Ovary (tissue), 7 donors: ENCODE measurements at regions not wholly inside any gene's neighbourhood (a gene's known extent, or its start where the extent isn't known, plus 50 kb on each side); places are given as distances from the start of the nearest gene placed in this dataset.

ENCODE experiments used
- DNase-seq, 5 donors: peaks; one replicate each; pipeline ENCODE4 v3.0.0-alpha.2; 2019 to 2020
- H3K27ac ChIP-seq, 2 donors: fragments of 200-600 bp; one replicate each; pipeline versions ENCODE4 v1.5.1 to v1.8.0; 2019 to 2022
- H3K27me3 ChIP-seq: fragments of 200-600 bp; one replicate; pipeline ENCODE4 v1.8.0; 2022
- H3K36me3 ChIP-seq: fragments of 200-600 bp; sonication (generic); one replicate; pipeline ENCODE4 v1.5.1; 2019
- H3K4me1 ChIP-seq: one replicate; pipeline ENCODE4 v1.8.1; 2013; ENCODE audit warnings: mild to moderate bottlenecking, moderate library complexity; ENCODE audit not compliant: insufficient read depth
- H3K4me3 ChIP-seq: fragments of 200-600 bp; sonication (generic); one replicate; pipeline ENCODE4 v1.5.1; 2017
- H3K9me3 ChIP-seq, 2 donors: fragments of 200-600 bp in 1 of 2; sonication (generic) in 1 of 2; one replicate each; pipeline versions ENCODE4 v1.5.1 to v1.8.1; 2013 to 2019; ENCODE audit warnings: mild to moderate bottlenecking in 1 of 2, moderate library complexity in 1 of 2
- CTCF ChIP-seq, 3 donors: fragments of 450-650 bp in 2 of 3; fragments of 200-600 bp in 1 of 3; IDR thresholded peaks; one replicate each; pipeline versions ENCODE4 v1.5.1 to v1.8.0; 2016 to 2022; ENCODE audit warnings: antibody characterized with exemption in 3 of 3, mild to moderate bottlenecking in 1 of 3
- EP300 ChIP-seq: sonication (generic); formaldehyde crosslinking; IDR thresholded peaks from one replicate; pipeline ENCODE4 v1.6.1; 2017; ENCODE audit warnings: antibody characterized with exemption
- POLR2A ChIP-seq: fragments of 450-650 bp; IDR thresholded peaks from one replicate; pipeline ENCODE4 v1.6.1; 2017; ENCODE audit warnings: antibody characterized with exemption, mild to moderate bottlenecking, moderate library complexity
- WGBS, 3 donors: extraction: QIAGEN DNeasy Blood & Tissue Kit in 1 of 3; methylation state at CpG; one replicate each; pipeline versions ENCODE4 v1.1.5 to v1.1.7; 2013 to 2017; 5-methylcytosine and 5-hydroxymethylcytosine counted together
- intact Hi-C, 4 donors: fragments of 100-400 bp; cut with DNase I; formaldehyde crosslinking; loops; one replicate each; pipeline versions ENCODE4 v1.11.0 to v1.15.1; 2022 to 2023
- donor health status: DM: no; HTN: no; CAD: no; lungs with moderate emphysema.
- donor health status: DM: no; HTN: no; CAD: no.
- donor health status: Bipolar disorder and iron deficiency.
- donor health status: DM: no; HTN: no; CAD: no.
- donor health status: DM: yes; HTN: yes; CAD: no.

- no peaks in the 10 kb centered on the region for H3K27me3 ChIP-seq
- no peak for DNase-seq
- no peaks in the 10 kb centered on the region for H3K9me3 ChIP-seq
- no peaks in the 10 kb centered on the region for H3K4me1 ChIP-seq
- no peak overlapping the region for H3K27ac ChIP-seq
- 76 to 80% (median 80%) methylated on average over 3 of the region's 3 CpGs for WGBS, 3 donors
- no peak for TF ChIP-seq EP300
- no peak for TF ChIP-seq CTCF (IDR thresholded peaks at IDR 0.05)
- no peak for TF ChIP-seq POLR2A
- intact Hi-C loops: no loop called here
- no peak overlapping the region for H3K4me3 ChIP-seq
- no peaks in the 10 kb centered on the region for H3K36me3 ChIP-seq
These were observed 109.1 kb upstream of the MAX start for GRCh38 chr14:65211341-65211987.

- Histone ChIP-seq H3K4me1 (no peaks in the 10 kb centered on the region), H3K27me3 (no peaks in the 10 kb centered on the region), H3K36me3 (no peaks in the 10 kb centered on the region), H3K4me3 (no peak overlapping the region), H3K27ac (no peak overlapping the region), H3K9me3 (no peaks in the 10 kb centered on the region)
- TF ChIP-seq POLR2A (no peak), CTCF (IDR thresholded peaks at IDR 0.05) (no peak), EP300 (no peak)
- no peak for DNase-seq
- intact Hi-C loops: no loop called here
These were observed 111.0 kb upstream of the MAX start for GRCh38 chr14:65213316-65213715.

- H3K27me3 ChIP-seq: no peaks in the 10 kb centered on the region
- no peak overlapping the region for H3K27ac ChIP-seq
- H3K4me1 ChIP-seq: no peaks in the 10 kb centered on the region
- no peaks in the 10 kb centered on the region for H3K36me3 ChIP-seq
- peak in 2 of 5 donors; percentile 39 to 74 for DNase-seq
- no peak for TF ChIP-seq CTCF (IDR thresholded peaks at IDR 0.05)
- TF ChIP-seq POLR2A: no peak
- TF ChIP-seq EP300: no peak
- H3K9me3 ChIP-seq: no peaks in the 10 kb centered on the region
- WGBS, 3 donors: 55 to 82% (median 73%) methylated on average over 2 of the region's 2 CpGs
- no peak overlapping the region for H3K4me3 ChIP-seq
- intact Hi-C loops: no loop called here
These were observed 112.4 kb upstream of the MAX start for GRCh38 chr14:65214741-65215140.

- 93 to 96% (median 95%) methylated on average over 4 of the region's 4 CpGs for WGBS, 3 donors
- Histone ChIP-seq H3K4me1 (no peaks in the 10 kb centered on the region), H3K9me3 (no peaks in the 10 kb centered on the region), H3K36me3 (no peaks in the 10 kb centered on the region), H3K27me3 (no peaks in the 10 kb centered on the region), H3K27ac (no peak overlapping the region), H3K4me3 (no peak overlapping the region)
- intact Hi-C loops: no loop called here
- DNase-seq: no peak
- TF ChIP-seq CTCF (IDR thresholded peaks at IDR 0.05) (no peak), EP300 (no peak), POLR2A (no peak)
These were observed 117.0 kb upstream of the MAX start for GRCh38 chr14:65219353-65219752.
